Gastrocnemius medialis (tissue), 4 donors: ENCODE measurements at regions not wholly inside any gene's neighbourhood (a gene's known extent, or its start where the extent isn't known, plus 50 kb on each side); places are given as distances from the start of the nearest gene placed in this dataset.

Source experiments
- ATAC-seq, 2 donors: fragments of 150-250 bp; one replicate each; pipeline ENCODE4 v1.9.1; 2016
- DNase-seq, 2 donors: peaks; one replicate each; pipeline ENCODE4 v3.0.0-alpha.2; 2019
- H3K27ac ChIP-seq, 4 donors: fragments of 200-600 bp; sonication (generic); 1 replicate in 1 of 4; 2 replicates in 3 of 4; pipeline ENCODE4 v1.5.1; 2016 to 2018; ENCODE audit warnings: mild to moderate bottlenecking in 2 of 4, moderate library complexity in 1 of 4
- H3K27me3 ChIP-seq, 3 donors: fragments of 200-600 bp; sonication (generic) in 2 of 3; 1 replicate in 1 of 3; 2 replicates in 2 of 3; pipeline versions ENCODE4 v1.5.1 to v1.6.0; 2016 to 2019; ENCODE audit warnings: mild to moderate bottlenecking in 1 of 3, moderate library complexity in 1 of 3
- H3K36me3 ChIP-seq, 2 donors: fragments of 200-600 bp; sonication (generic) in 1 of 2; one replicate each; pipeline ENCODE4 v1.5.1; 2017 to 2018
- H3K4me1 ChIP-seq, 2 donors: fragments of 200-600 bp; sonication (generic) in 1 of 2; one replicate each; pipeline ENCODE4 v1.5.1; 2016 to 2017; ENCODE audit warnings: mild to moderate bottlenecking in 2 of 2
- H3K4me3 ChIP-seq, 4 donors: fragments of 200-600 bp; sonication (generic) in 3 of 4; 1 replicate in 1 of 4; 2 replicates in 3 of 4; pipeline ENCODE4 v1.5.1; 2016 to 2019; ENCODE audit warnings: mild to moderate bottlenecking in 2 of 4
- H3K9me3 ChIP-seq, 3 donors: fragments of 200-600 bp; sonication (generic) in 2 of 3; 1 replicate in 1 of 3; 2 replicates in 2 of 3; pipeline ENCODE4 v1.5.1; 2016 to 2019
- CTCF ChIP-seq, 5 experiments: fragments of 450-650 bp in 3 of 5; fragments of 200-600 bp in 2 of 5; sonication (generic) in 2 of 5; IDR thresholded peaks in 4 of 5; conservative IDR thresholded peaks in 1 of 5; 1 replicate in 4 of 5; 2 replicates in 1 of 5; pipeline ENCODE4 v1.5.1; 2016 to 2019; ENCODE audit warnings: antibody characterized with exemption in 5 of 5, mild to moderate bottlenecking in 3 of 5, moderate library complexity in 3 of 5
- POLR2A ChIP-seq, 2 donors: fragments of 450-650 bp; IDR thresholded peaks; one replicate each; pipeline ENCODE4 v1.6.1; 2017; ENCODE audit warnings: antibody characterized with exemption in 2 of 2, mild to moderate bottlenecking in 2 of 2, moderate library complexity in 2 of 2
- in situ Hi-C, 4 donors: fragments of 200-750 bp; cut with MboI; loops; one replicate each; pipeline versions ENCODE4 v1.15.0 to v1.8.0; 2017; ENCODE audit warnings: low sequenced_read_pairs in 4 of 4
- intact Hi-C: fragments of 100-400 bp; cut with DNase I; formaldehyde crosslinking; loops from one replicate; pipeline ENCODE4 v1.15.1; 2023; ENCODE audit warnings: low total_unique reads

GRCh38 chr4:138832563-138832962 is 183.0 kb upstream of the NOCT start:
- in situ Hi-C loops (no loop called here), intact Hi-C loops (no loop called here)
- no peak for TF ChIP-seq POLR2A (IDR thresholded peaks at IDR 0.05)
- no peak for TF ChIP-seq CTCF (IDR thresholded peaks at IDR 0.05 in 4 of 5, conservative IDR thresholded peaks at IDR 0.05 in 1 of 5)
- Histone ChIP-seq H3K4me1 (no peaks in the 10 kb centered on the region), H3K27me3 (no peaks in the 10 kb centered on the region), H3K36me3 (no peaks in the 10 kb centered on the region), H3K27ac (no peak overlapping the region), H3K4me3 (no peak overlapping the region), H3K9me3 (no peaks in the 10 kb centered on the region)
- DNase-seq: no peak
- ATAC-seq: no peak

GRCh38 chr4:138831948-138832347 is 183.6 kb upstream of the NOCT start:
- no peaks in the 10 kb centered on the region for H3K4me1 ChIP-seq
- DNase-seq: no peak
- H3K27me3 ChIP-seq: no peaks in the 10 kb centered on the region
- H3K36me3 ChIP-seq: no peaks in the 10 kb centered on the region
- ATAC-seq: no peak
- in situ Hi-C loops: no loop called here
- H3K4me3 ChIP-seq: no peak overlapping the region
- no peak overlapping the region for H3K27ac ChIP-seq
- H3K9me3 ChIP-seq: no peaks in the 10 kb centered on the region
- intact Hi-C loops: no loop called here
- TF ChIP-seq CTCF (IDR thresholded peaks at IDR 0.05 in 4 of 5, conservative IDR thresholded peaks at IDR 0.05 in 1 of 5) (no peak), POLR2A (IDR thresholded peaks at IDR 0.05) (no peak)

GRCh38 chr4:138828926-138829325 is 186.7 kb upstream of the NOCT start:
- TF ChIP-seq POLR2A (IDR thresholded peaks at IDR 0.05) (no peak), CTCF (IDR thresholded peaks at IDR 0.05 in 4 of 5, conservative IDR thresholded peaks at IDR 0.05 in 1 of 5) (no peak)
- DNase-seq (no peak), ATAC-seq (no peak)
- H3K4me3 ChIP-seq: no peak overlapping the region
- no peak overlapping the region for H3K27ac ChIP-seq
- in situ Hi-C loops (no loop called here), intact Hi-C loops (no loop called here)
- no peaks in the 10 kb centered on the region for H3K27me3 ChIP-seq
- no peaks in the 10 kb centered on the region for H3K4me1 ChIP-seq
- H3K36me3 ChIP-seq: no peaks in the 10 kb centered on the region
- no peaks in the 10 kb centered on the region for H3K9me3 ChIP-seq

DNA sequence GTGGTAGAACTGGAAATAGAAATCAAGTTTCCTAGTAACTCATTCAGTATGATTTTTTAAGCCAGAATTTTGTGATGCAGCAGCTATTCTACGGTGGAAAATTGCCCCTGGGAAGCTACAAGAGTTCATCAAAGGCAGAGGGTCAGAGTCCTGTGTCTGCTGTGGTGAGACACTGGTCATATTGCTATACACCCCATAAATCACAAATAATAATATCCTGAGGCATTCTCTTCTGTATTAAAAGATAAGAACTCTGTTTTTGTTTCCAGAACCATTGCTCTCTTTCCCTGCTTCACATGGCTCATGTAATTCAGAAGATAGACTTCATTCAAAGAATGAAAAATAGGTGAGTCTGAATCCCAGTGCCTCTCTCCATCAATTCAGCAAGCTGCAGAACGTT is 188.8 kb upstream of the NOCT start:
- ATAC-seq: no peak
- Histone ChIP-seq H3K9me3 (no peaks in the 10 kb centered on the region), H3K4me1 (no peaks in the 10 kb centered on the region), H3K27me3 (no peaks in the 10 kb centered on the region), H3K27ac (no peak overlapping the region), H3K4me3 (no peak overlapping the region), H3K36me3 (no peaks in the 10 kb centered on the region)
- TF ChIP-seq CTCF (IDR thresholded peaks at IDR 0.05 in 4 of 5, conservative IDR thresholded peaks at IDR 0.05 in 1 of 5): no peak
- TF ChIP-seq POLR2A (IDR thresholded peaks at IDR 0.05): no peak
- DNase-seq: no peak
- in situ Hi-C loops: no loop called here
- intact Hi-C loops: no loop called here

GRCh38 chr4:138826322-138826721 is 189.3 kb upstream of the NOCT start:
- H3K36me3 ChIP-seq: no peaks in the 10 kb centered on the region
- H3K9me3 ChIP-seq: no peaks in the 10 kb centered on the region
- intact Hi-C loops: no loop called here
- ATAC-seq: no peak
- in situ Hi-C loops: no loop called here
- no peaks in the 10 kb centered on the region for H3K4me1 ChIP-seq
- no peak overlapping the region for H3K27ac ChIP-seq
- TF ChIP-seq CTCF (IDR thresholded peaks at IDR 0.05 in 4 of 5, conservative IDR thresholded peaks at IDR 0.05 in 1 of 5) (no peak), POLR2A (IDR thresholded peaks at IDR 0.05) (no peak)
- no peak for DNase-seq
- no peak overlapping the region for H3K4me3 ChIP-seq
- no peaks in the 10 kb centered on the region for H3K27me3 ChIP-seq
